Activated CD4-positive, CD25-positive, alpha-beta regulatory T cell (primary cell): ENCODE measurements at regions not wholly inside any gene's neighbourhood (a gene's known extent, or its start where the extent isn't known, plus 50 kb on each side); places are given as distances from the start of the nearest gene placed in this dataset.
"Not testable (repeated sequence)": the region's sequence is repeated elsewhere in the genome, so short reads cannot be mapped to it uniquely, and the experiment has no call there.

Source experiments
- DNase-seq, 4 experiments: peaks; one replicate each; lab custom pipeline; 2025; lab: John Stamatoyannopoulos, UW

- not testable (repeated sequence) for DNase-seq
Measured at GRCh38 chr2:111474198-111474705, 353.5 kb downstream of the BCL2L11 start.

GRCh38 chr2:111478335-111478734 is 357.6 kb downstream of the BCL2L11 start:
- DNase-seq, result not testable (repeated sequence)

GRCh38 chr2:111478871-111479318 is 358.2 kb downstream of the BCL2L11 start:
- DNase-seq, result not testable (repeated sequence)

- not testable (repeated sequence) for DNase-seq
Measured at GRCh38 chr2:111480016-111480625, 359.4 kb downstream of the BCL2L11 start.

GRCh38 chr2:111480633-111481032 is 359.9 kb downstream of the BCL2L11 start:
- not testable (repeated sequence) for DNase-seq

GRCh38 chr2:111481219-111481618 is 360.5 kb downstream of the BCL2L11 start:
- DNase-seq, result not testable (repeated sequence)

- not testable (repeated sequence) for DNase-seq
Measured at GRCh38 chr2:111482987-111483679, 362.4 kb downstream of the BCL2L11 start.

- not testable (repeated sequence) for DNase-seq
Measured at GRCh38 chr2:111484097-111484496, 363.4 kb downstream of the BCL2L11 start.

GRCh38 chr2:111485895-111486294 is 365.2 kb downstream of the BCL2L11 start:
- DNase-seq, result not testable (repeated sequence)

GRCh38 chr2:111488451-111488850 is 367.7 kb downstream of the BCL2L11 start:
- not testable (repeated sequence) for DNase-seq

GRCh38 chr2:111489460-111489859 is 368.7 kb downstream of the BCL2L11 start:
- DNase-seq, result not testable (repeated sequence)

GRCh38 chr2:111491181-111491580 is 370.5 kb downstream of the BCL2L11 start:
- not testable (repeated sequence) for DNase-seq

- DNase-seq, result not testable (repeated sequence)
Measured at GRCh38 chr2:111491614-111492013, 370.9 kb downstream of the BCL2L11 start.

- DNase-seq, result not testable (repeated sequence)
Measured at GRCh38 chr2:111492995-111493719, 372.4 kb downstream of the BCL2L11 start.

- DNase-seq, result not testable (repeated sequence)
Measured at GRCh38 chr2:111493720-111494078, 373.0 kb downstream of the BCL2L11 start.

GRCh38 chr2:111494288-111494980 is 373.7 kb downstream of the BCL2L11 start:
- not testable (repeated sequence) for DNase-seq

- DNase-seq, result not testable (repeated sequence)
Measured at GRCh38 chr2:111494981-111495315, 374.2 kb downstream of the BCL2L11 start.

GRCh38 chr2:111495636-111496035 is 374.9 kb downstream of the BCL2L11 start:
- DNase-seq, result not testable (repeated sequence)

- not testable (repeated sequence) for DNase-seq
Measured at GRCh38 chr2:111496176-111496575, 375.5 kb downstream of the BCL2L11 start.

GRCh38 chr2:111496860-111497259 is 376.1 kb downstream of the BCL2L11 start:
- DNase-seq, result not testable (repeated sequence)

GRCh38 chr2:111497270-111497669 is 376.6 kb downstream of the BCL2L11 start:
- not testable (repeated sequence) for DNase-seq

GRCh38 chr2:111500536-111501062 is 379.9 kb downstream of the BCL2L11 start:
- DNase-seq, result not testable (repeated sequence)
